ENCODE measurements at regions not wholly inside any gene's neighbourhood (a gene's known extent, or its start where the extent isn't known, plus 50 kb on each side); places are given as distances from the start of the nearest gene placed in this dataset.
"Not testable (repeated sequence)": the region's sequence is repeated elsewhere in the genome, so short reads cannot be mapped to it uniquely, and the experiment has no call there.

DNA sequence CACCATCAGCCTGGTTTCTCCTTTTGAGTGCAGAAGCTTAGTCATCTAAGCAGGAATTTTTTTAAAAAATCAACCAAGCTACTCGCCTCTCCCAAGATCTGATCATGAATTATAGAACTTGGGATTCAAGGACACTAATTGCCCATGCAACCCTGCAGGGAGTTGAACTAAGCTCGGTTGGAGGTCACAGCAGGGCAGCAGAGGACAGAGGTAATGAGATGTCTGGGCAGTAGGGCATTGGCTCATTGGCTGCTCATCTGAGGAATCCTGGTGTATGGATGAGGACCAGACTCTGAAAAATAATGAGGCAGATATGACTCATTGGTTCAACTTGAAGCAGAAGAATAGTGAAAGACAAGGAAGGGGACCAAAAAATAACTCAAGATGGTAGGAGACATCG is 111.8 kb upstream of the TLE1 start:
- TF ChIP-seq, protein P1, sequence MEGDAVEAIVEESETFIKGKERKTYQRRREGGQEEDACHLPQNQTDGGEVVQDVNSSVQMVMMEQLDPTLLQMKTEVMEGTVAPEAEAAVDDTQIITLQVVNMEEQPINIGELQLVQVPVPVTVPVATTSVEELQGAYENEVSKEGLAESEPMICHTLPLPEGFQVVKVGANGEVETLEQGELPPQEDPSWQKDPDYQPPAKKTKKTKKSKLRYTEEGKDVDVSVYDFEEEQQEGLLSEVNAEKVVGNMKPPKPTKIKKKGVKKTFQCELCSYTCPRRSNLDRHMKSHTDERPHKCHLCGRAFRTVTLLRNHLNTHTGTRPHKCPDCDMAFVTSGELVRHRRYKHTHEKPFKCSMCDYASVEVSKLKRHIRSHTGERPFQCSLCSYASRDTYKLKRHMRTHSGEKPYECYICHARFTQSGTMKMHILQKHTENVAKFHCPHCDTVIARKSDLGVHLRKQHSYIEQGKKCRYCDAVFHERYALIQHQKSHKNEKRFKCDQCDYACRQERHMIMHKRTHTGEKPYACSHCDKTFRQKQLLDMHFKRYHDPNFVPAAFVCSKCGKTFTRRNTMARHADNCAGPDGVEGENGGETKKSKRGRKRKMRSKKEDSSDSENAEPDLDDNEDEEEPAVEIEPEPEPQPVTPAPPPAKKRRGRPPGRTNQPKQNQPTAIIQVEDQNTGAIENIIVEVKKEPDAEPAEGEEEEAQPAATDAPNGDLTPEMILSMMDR (IDR thresholded peaks at IDR 0.05; ENCODE audit: extremely low read depth, low read depth, low read length): no peak
- Histone ChIP-seq H3K79me2 (ENCODE audit: insufficient read depth, low read length) (no peaks in the 10 kb centered on the region), H3K9me3 (ENCODE audit: low read depth, low read length) (no peaks in the 10 kb centered on the region), H3K4me3 (ENCODE audit: insufficient read depth, low read length) (no peak overlapping the region), H3K27ac (ENCODE audit: low read depth, low read length) (no peak overlapping the region), H2AFZ (ENCODE audit: low read length) (no peak overlapping the region), H3K36me3 (ENCODE audit: insufficient read depth, low read length) (no peaks in the 10 kb centered on the region), H3K27me3 (ENCODE audit: insufficient read depth, low read length) (no peaks in the 10 kb centered on the region), H3K4me1 (ENCODE audit: insufficient read depth, low read length) (peaks cover 7% of the 10 kb centered on the region), H4K20me1 (ENCODE audit: insufficient read depth, low read length) (no peaks in the 10 kb centered on the region), H3K4me2 (ENCODE audit: insufficient read depth, low read length) (peak overlapping the region; percentile 8)
- peak; percentile 27 for DNase-seq (ENCODE audit: insufficient read length, low spot score, missing footprints)

DNA sequence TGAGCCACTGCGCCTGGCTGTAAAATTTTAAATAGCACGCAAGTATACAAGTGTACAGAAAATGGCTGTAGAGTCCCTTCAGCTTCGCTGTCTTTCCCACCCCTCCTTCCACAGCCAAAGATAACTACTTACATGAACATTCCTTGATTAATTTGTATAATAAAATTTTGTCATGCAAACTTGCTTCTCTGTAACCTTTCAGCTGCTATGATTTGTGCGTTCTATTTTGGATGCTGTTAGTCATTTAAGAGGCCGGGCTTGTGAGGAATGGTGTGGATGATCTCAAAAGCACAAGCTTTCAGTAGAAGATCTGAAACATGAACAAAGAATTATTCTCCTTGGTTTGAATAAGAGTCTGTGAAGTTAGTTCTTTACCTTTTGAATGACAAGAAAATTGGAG is 115.0 kb upstream of the TLE1 start:
- no peaks in the 10 kb centered on the region for H3K27me3 ChIP-seq (ENCODE audit: insufficient read depth, low read length)
- H4K20me1 ChIP-seq (ENCODE audit: insufficient read depth, low read length): no peaks in the 10 kb centered on the region
- H3K4me1 ChIP-seq (ENCODE audit: insufficient read depth, low read length): peaks cover 7% of the 10 kb centered on the region
- peak overlapping the region; percentile 25 for H3K4me2 ChIP-seq (ENCODE audit: insufficient read depth, low read length)
- no peak overlapping the region for H3K27ac ChIP-seq (ENCODE audit: low read depth, low read length)
- H3K36me3 ChIP-seq (ENCODE audit: insufficient read depth, low read length): no peaks in the 10 kb centered on the region
- DNase-seq (ENCODE audit: insufficient read length, low spot score, missing footprints): no peak
- TF ChIP-seq, protein P1 (IDR thresholded peaks at IDR 0.05; ENCODE audit: extremely low read depth, low read depth, low read length): no peak
- no peak overlapping the region for H2AFZ ChIP-seq (ENCODE audit: low read length)
- H3K9me3 ChIP-seq (ENCODE audit: low read depth, low read length): no peaks in the 10 kb centered on the region
- no peak overlapping the region for H3K4me3 ChIP-seq (ENCODE audit: insufficient read depth, low read length)
- H3K79me2 ChIP-seq (ENCODE audit: insufficient read depth, low read length): no peaks in the 10 kb centered on the region

- DNase-seq (ENCODE audit: insufficient read length, low spot score, missing footprints); H3K4me1 ChIP-seq (ENCODE audit: insufficient read depth, low read length); H3K4me3 ChIP-seq (ENCODE audit: insufficient read depth, low read length); H3K36me3 ChIP-seq (ENCODE audit: insufficient read depth, low read length); H3K9me3 ChIP-seq (ENCODE audit: low read depth, low read length); H2AFZ ChIP-seq (ENCODE audit: low read length); H3K79me2 ChIP-seq (ENCODE audit: insufficient read depth, low read length); H3K4me2 ChIP-seq (ENCODE audit: insufficient read depth, low read length); H3K27ac ChIP-seq (ENCODE audit: low read depth, low read length); H4K20me1 ChIP-seq (ENCODE audit: insufficient read depth, low read length): not testable (repeated sequence)
- peaks cover 13% of the 10 kb centered on the region for H3K27me3 ChIP-seq (ENCODE audit: insufficient read depth, low read length)
Observed at GRCh38 chr9:81811688-81812087, 116.5 kb upstream of the SPATA31D4 start.

- Histone ChIP-seq H3K27me3 (ENCODE audit: insufficient read depth, low read length) (peaks cover 23% of the 10 kb centered on the region), H3K36me3 (ENCODE audit: insufficient read depth, low read length) (no peaks in the 10 kb centered on the region), H3K79me2 (ENCODE audit: insufficient read depth, low read length) (no peaks in the 10 kb centered on the region), H3K4me1 (ENCODE audit: insufficient read depth, low read length) (peaks cover 3% of the 10 kb centered on the region), H2AFZ (ENCODE audit: low read length) (no peak overlapping the region), H3K27ac (ENCODE audit: low read depth, low read length) (no peak overlapping the region), H4K20me1 (ENCODE audit: insufficient read depth, low read length) (no peaks in the 10 kb centered on the region), H3K9me3 (ENCODE audit: low read depth, low read length) (no peaks in the 10 kb centered on the region), H3K4me2 (ENCODE audit: insufficient read depth, low read length) (no peak overlapping the region), H3K4me3 (ENCODE audit: insufficient read depth, low read length) (no peak overlapping the region)
- DNase-seq (ENCODE audit: insufficient read length, low spot score, missing footprints): no peak
- TF ChIP-seq, protein P1 (IDR thresholded peaks at IDR 0.05; ENCODE audit: extremely low read depth, low read depth, low read length): no peak
Observed at GRCh38 chr9:81814401-81814793, 113.8 kb upstream of the SPATA31D4 start.
